HEK293 (cell line): ENCODE measurements at regions not wholly inside any gene's neighbourhood (a gene's known extent, or its start where the extent isn't known, plus 50 kb on each side); places are given as distances from the start of the nearest gene placed in this dataset.

Experiments
- CTCF ChIA-PET: fragments of 350-600 bp; formaldehyde crosslinking; extraction: SDS; loops from one replicate; lab custom pipeline; 2021; ENCODE audit warnings: antibody characterized with exemption; lab: Yijun Ruan, JAX
- POLR2A ChIA-PET: fragments of 300-600 bp; formaldehyde crosslinking; extraction: SDS; loops from one replicate; lab custom pipeline; 2020; ENCODE audit warnings: antibody characterized with exemption, inconsistent platforms; lab: Yijun Ruan, JAX
- H3K27ac ChIP-seq: fragments of 200-500 bp; sonication (Bioruptor generic); 2 replicates; pipeline ENCODE4 v1.5.1; 2014; ENCODE audit warnings: low read depth, low read length, control low read depth, inconsistent platforms; ENCODE audit errors: extremely low read depth
- H3K36me3 ChIP-seq, 2 experiments: fragments of 200-500 bp in 1 of 2; sonication (Bioruptor generic) in 1 of 2; 1 replicate in 1 of 2; 2 replicates in 1 of 2; pipeline ENCODE4 v1.5.1; 2014 to 2017; ENCODE audit warnings: inconsistent platforms in 2 of 2, low read length in 2 of 2; ENCODE audit not compliant: control insufficient read depth in 2 of 2, insufficient read depth in 1 of 2
- H3K4me1 ChIP-seq: fragments of 200-500 bp; sonication (Bioruptor generic); 2 replicates; pipeline ENCODE4 v1.5.1; 2014; ENCODE audit warnings: mild to moderate bottlenecking, low read length, inconsistent platforms; ENCODE audit not compliant: control insufficient read depth, insufficient read depth
- H3K4me3 ChIP-seq: 2 replicates; pipeline ENCODE4 v1.5.1; 2011; ENCODE audit warnings: low read depth, mild to moderate bottlenecking, control low read depth, low read length, moderate library complexity
- H3K9me3 ChIP-seq: fragments of 200-500 bp; sonication (Bioruptor generic); 2 replicates; pipeline ENCODE4 v1.5.1; 2014; ENCODE audit warnings: low read depth, low read length, inconsistent platforms; ENCODE audit not compliant: control insufficient read depth, insufficient read depth
- GLIS1 ChIP-seq: fragments of 450-650 bp; formaldehyde crosslinking; IDR thresholded peaks from 2 replicates; pipeline ENCODE4 v1.5.1; 2016; ENCODE audit warnings: missing biosample characterization, missing genetic modification characterization
- GLIS2 ChIP-seq: fragments of 450-650 bp; formaldehyde crosslinking; IDR thresholded peaks from 2 replicates; pipeline ENCODE4 v1.5.1; 2016; ENCODE audit warnings: missing biosample characterization, missing genetic modification characterization
- MZF1 ChIP-seq: fragments of 450-650 bp; formaldehyde crosslinking; IDR thresholded peaks from 2 replicates; pipeline ENCODE4 v1.5.1; 2017; ENCODE audit warnings: missing biosample characterization, missing genetic modification characterization, borderline replicate concordance
- TRIM28 ChIP-seq: IDR thresholded peaks from 2 replicates; pipeline ENCODE4 v1.6.1; 2011; ENCODE audit warnings: low read length, control low read depth, borderline replicate concordance
- YY2 ChIP-seq: fragments of 450-650 bp; formaldehyde crosslinking; IDR thresholded peaks from 2 replicates; pipeline ENCODE4 v1.5.1; 2016; ENCODE audit warnings: missing biosample characterization, missing genetic modification characterization
- ZBTB1 ChIP-seq: fragments of 450-650 bp; formaldehyde crosslinking; IDR thresholded peaks from 2 replicates; pipeline ENCODE4 v1.5.1; 2016; ENCODE audit warnings: missing biosample characterization, missing genetic modification characterization
- ZBTB26 ChIP-seq: fragments of 450-650 bp; formaldehyde crosslinking; optimal IDR thresholded peaks from 2 replicates; pipeline ENCODE3; 2016; ENCODE audit warnings: missing biosample characterization, mild to moderate bottlenecking, missing genetic modification characterization
- ZNF132 ChIP-seq: fragments of 450-650 bp; formaldehyde crosslinking; IDR thresholded peaks from 2 replicates; pipeline ENCODE4 v1.5.1; 2017; ENCODE audit warnings: missing biosample characterization, missing genetic modification characterization, borderline replicate concordance
- ZNF169 ChIP-seq: fragments of 450-650 bp; formaldehyde crosslinking; IDR thresholded peaks from 2 replicates; pipeline ENCODE4 v1.5.1; 2016; ENCODE audit warnings: missing biosample characterization, missing genetic modification characterization
- ZNF23 ChIP-seq: fragments of 450-650 bp; formaldehyde crosslinking; IDR thresholded peaks from 2 replicates; pipeline ENCODE4 v1.5.1; 2016; ENCODE audit warnings: missing biosample characterization, missing genetic modification characterization, borderline replicate concordance
- ZNF239 ChIP-seq: fragments of 450-650 bp; formaldehyde crosslinking; IDR thresholded peaks from 2 replicates; pipeline ENCODE4 v1.5.1; 2016; ENCODE audit warnings: missing biosample characterization, missing genetic modification characterization
- ZNF354C ChIP-seq: fragments of 450-650 bp; formaldehyde crosslinking; IDR thresholded peaks from 2 replicates; pipeline ENCODE4 v1.5.1; 2016; ENCODE audit warnings: missing biosample characterization, missing genetic modification characterization, low read depth, borderline replicate concordance
- ZNF391 ChIP-seq: fragments of 450-650 bp; formaldehyde crosslinking; IDR thresholded peaks from 2 replicates; pipeline ENCODE4 v1.5.1; 2016; ENCODE audit warnings: low read depth, missing biosample characterization, missing genetic modification characterization, borderline replicate concordance
- ZNF510 ChIP-seq: fragments of 450-650 bp; formaldehyde crosslinking; IDR thresholded peaks from 2 replicates; pipeline ENCODE4 v1.5.1; 2018; ENCODE audit warnings: mild to moderate bottlenecking, missing genetic modification characterization, missing biosample characterization; ENCODE audit not compliant: insufficient replicate concordance
- ZNF514 ChIP-seq: fragments of 450-650 bp; formaldehyde crosslinking; IDR thresholded peaks from 2 replicates; pipeline ENCODE4 v1.5.1; 2016; ENCODE audit warnings: missing biosample characterization, missing genetic modification characterization
- ZNF560 ChIP-seq: fragments of 450-650 bp; formaldehyde crosslinking; IDR thresholded peaks from 2 replicates; pipeline ENCODE4 v1.5.1; 2017; ENCODE audit warnings: missing biosample characterization, missing genetic modification characterization, borderline replicate concordance
- ZNF571 ChIP-seq: fragments of 450-650 bp; formaldehyde crosslinking; IDR thresholded peaks from 2 replicates; pipeline ENCODE4 v1.5.0; 2017; ENCODE audit warnings: missing biosample characterization, missing genetic modification characterization
- ZNF639 ChIP-seq: fragments of 450-650 bp; formaldehyde crosslinking; IDR thresholded peaks from 2 replicates; pipeline ENCODE4 v1.5.1; 2016; ENCODE audit warnings: missing biosample characterization, missing genetic modification characterization
- ZNF768 ChIP-seq: fragments of 450-650 bp; formaldehyde crosslinking; IDR thresholded peaks from 2 replicates; pipeline ENCODE4 v1.5.1; 2018; ENCODE audit warnings: missing biosample characterization, mild to moderate bottlenecking, missing genetic modification characterization
- ZNF776 ChIP-seq: fragments of 450-650 bp; formaldehyde crosslinking; IDR thresholded peaks from 2 replicates; pipeline ENCODE4 v1.5.0; 2017; ENCODE audit warnings: missing biosample characterization, missing genetic modification characterization, borderline replicate concordance
- ZNF785 ChIP-seq: fragments of 450-650 bp; formaldehyde crosslinking; IDR thresholded peaks from 2 replicates; pipeline ENCODE4 v1.5.1; 2016; ENCODE audit warnings: missing biosample characterization, missing genetic modification characterization
- ZNF792 ChIP-seq: fragments of 450-650 bp; formaldehyde crosslinking; IDR thresholded peaks from 2 replicates; pipeline ENCODE4 v1.5.1; 2016; ENCODE audit warnings: missing biosample characterization, missing genetic modification characterization
- TF ChIP-seq, protein P1 (sequence below): fragments of 450-650 bp; formaldehyde crosslinking; IDR thresholded peaks from 2 replicates; pipeline ENCODE4 v1.5.1; 2016; ENCODE audit warnings: missing biosample characterization, missing genetic modification characterization
- TF ChIP-seq, protein P2 (sequence below): fragments of 450-650 bp; formaldehyde crosslinking; IDR thresholded peaks from 2 replicates; pipeline ENCODE4 v1.5.1; 2016; ENCODE audit warnings: missing biosample characterization, missing genetic modification characterization

- Histone ChIP-seq H3K4me1 (no peaks in the 10 kb centered on the region), H3K9me3 (no peaks in the 10 kb centered on the region), H3K27ac (no peak overlapping the region), H3K36me3 (no peaks in the 10 kb centered on the region), H3K4me3 (no peak overlapping the region)
- CTCF ChIA-PET: interaction anchor here (0.6 kb wide), 1 partner anchor 698 kb away, joined by 3 read pairs; no protein-coding TSS in a partner anchor
- POLR2A ChIA-PET: no interaction called here
- TF ChIP-seq, protein P1, sequence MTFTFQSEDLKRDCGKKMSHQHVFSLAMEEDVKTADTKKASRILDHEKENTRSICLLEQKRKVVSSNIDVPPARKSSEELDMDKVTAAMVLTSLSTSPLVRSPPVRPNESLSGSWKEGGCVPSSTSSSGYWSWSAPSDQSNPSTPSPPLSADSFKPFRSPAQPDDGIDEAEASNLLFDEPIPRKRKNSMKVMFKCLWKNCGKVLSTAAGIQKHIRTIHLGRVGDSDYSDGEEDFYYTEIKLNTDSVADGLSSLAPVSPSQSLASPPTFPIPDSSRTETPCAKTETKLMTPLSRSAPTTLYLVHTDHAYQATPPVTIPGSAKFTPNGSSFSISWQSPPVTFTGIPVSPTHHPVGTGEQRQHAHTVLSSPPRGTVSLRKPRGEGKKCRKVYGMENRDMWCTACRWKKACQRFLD (tag by site-specific recombination): no peak
These were observed 230.4 kb upstream of the CCDC179 start for GRCh38 chr11:23090659-23091058.

DNA sequence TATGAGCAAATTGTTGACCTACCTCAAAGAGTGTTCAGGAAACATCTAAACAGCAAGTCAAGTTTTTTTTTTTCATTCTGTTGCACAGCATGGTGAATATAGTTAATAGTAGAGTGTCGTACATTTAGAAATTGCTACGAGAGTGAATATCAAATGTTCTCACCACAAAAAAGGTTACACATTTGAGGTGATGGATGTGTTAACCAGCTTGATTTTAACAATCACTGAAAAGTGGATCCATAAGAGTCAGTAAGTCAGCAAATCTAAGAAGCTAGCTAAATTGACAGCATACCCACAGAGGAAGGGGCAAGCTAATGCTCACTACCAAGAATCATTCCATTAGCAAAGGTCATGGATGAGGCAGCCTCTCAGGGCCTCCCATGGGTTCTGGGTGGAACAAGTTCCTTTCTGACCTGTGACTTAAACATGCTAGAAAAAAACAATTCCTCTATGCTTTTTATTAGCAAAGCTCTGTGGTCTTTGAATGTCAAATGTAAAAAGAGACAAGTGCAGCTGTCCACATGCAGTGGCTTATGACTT lies 235.4 kb upstream of the CCDC179 start:
- TF ChIP-seq ZNF639 (tag by site-specific recombination): no peak
- TF ChIP-seq ZNF785: no peak
- no peak for TF ChIP-seq ZNF514 (tag by site-specific recombination)
- TF ChIP-seq YY2 (tag by site-specific recombination): no peak
- no peak for TF ChIP-seq ZNF23 (tag by site-specific recombination)
- no peak for TF ChIP-seq ZBTB1 (tag by site-specific recombination)
- TF ChIP-seq ZNF391 (tag by site-specific recombination): no peak
- no peak for TF ChIP-seq ZNF239 (tag by site-specific recombination)
- TF ChIP-seq, all 188 proteins: peak for 0
- H3K9me3 ChIP-seq: no peaks in the 10 kb centered on the region
- ChIA-PET CTCF (interaction anchor here (1.1 kb wide), 1 partner anchor 20 kb away, joined by 4 read pairs; no protein-coding TSS in a partner anchor), POLR2A (no interaction called here)
- H3K4me3 ChIP-seq: no peak overlapping the region
- H3K27ac ChIP-seq: no peak overlapping the region
- no peaks in the 10 kb centered on the region for H3K36me3 ChIP-seq
- H3K4me1 ChIP-seq: no peaks in the 10 kb centered on the region

GRCh38 chr11:23097891-23098290 lies 237.6 kb upstream of the CCDC179 start:
- no peaks in the 10 kb centered on the region for H3K9me3 ChIP-seq
- no peak for TF ChIP-seq TRIM28
- TF ChIP-seq ZNF768: no peak
- no peak for TF ChIP-seq ZNF792
- no peak for TF ChIP-seq YY2 (tag by site-specific recombination)
- no peak for TF ChIP-seq ZNF571 (tag by site-specific recombination)
- TF ChIP-seq GLIS1 (tag by site-specific recombination): no peak
- no peak for TF ChIP-seq ZNF354C (tag by site-specific recombination)
- TF ChIP-seq ZNF169 (tag by site-specific recombination): no peak
- TF ChIP-seq ZBTB26 (tag by site-specific recombination): no peak
- no peak for TF ChIP-seq MZF1 (tag by site-specific recombination)
- TF ChIP-seq ZNF132 (tag by site-specific recombination): no peak
- TF ChIP-seq, protein P2, sequence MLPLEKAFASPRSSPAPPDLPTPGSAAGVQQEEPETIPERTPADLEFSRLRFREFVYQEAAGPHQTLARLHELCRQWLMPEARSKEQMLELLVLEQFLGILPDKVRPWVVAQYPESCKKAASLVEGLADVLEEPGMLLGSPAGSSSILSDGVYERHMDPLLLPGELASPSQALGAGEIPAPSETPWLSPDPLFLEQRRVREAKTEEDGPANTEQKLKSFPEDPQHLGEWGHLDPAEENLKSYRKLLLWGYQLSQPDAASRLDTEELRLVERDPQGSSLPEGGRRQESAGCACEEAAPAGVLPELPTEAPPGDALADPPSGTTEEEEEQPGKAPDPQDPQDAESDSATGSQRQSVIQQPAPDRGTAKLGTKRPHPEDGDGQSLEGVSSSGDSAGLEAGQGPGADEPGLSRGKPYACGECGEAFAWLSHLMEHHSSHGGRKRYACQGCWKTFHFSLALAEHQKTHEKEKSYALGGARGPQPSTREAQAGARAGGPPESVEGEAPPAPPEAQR (tag by site-specific recombination): no peak
- no peak for TF ChIP-seq ZNF510 (tag by site-specific recombination)
- no peak for TF ChIP-seq ZNF776 (tag by site-specific recombination)
- no peak for TF ChIP-seq ZNF560 (tag by site-specific recombination)
- no peak for TF ChIP-seq GLIS2 (tag by site-specific recombination)
- no peak overlapping the region for H3K27ac ChIP-seq
- ChIA-PET POLR2A (no interaction called here), CTCF (interaction anchor here (0.6 to 1.4 kb wide), 4 partner anchors 12 to 197 kb away, joined by 3 to 5 read pairs (median 3); no protein-coding TSS in a partner anchor)
- H3K36me3 ChIP-seq: no peaks in the 10 kb centered on the region
- H3K4me1 ChIP-seq: no peaks in the 10 kb centered on the region
- H3K4me3 ChIP-seq: no peak overlapping the region
